ENCODE measurements at regions not wholly inside any gene's neighbourhood (a gene's known extent, or its start where the extent isn't known, plus 50 kb on each side); places are given as distances from the start of the nearest gene placed in this dataset.
"Not testable (repeated sequence)": the region's sequence is repeated elsewhere in the genome, so short reads cannot be mapped to it uniquely, and the experiment has no call there.

- intact Hi-C loops (cut with DNase I), result no loop called here
- no peak for DNase-seq (ENCODE audit: low spot score)
Measured at GRCh38 chr4:34417160-34417559, 1827.2 kb downstream of the ARAP2 start.

- no peak for DNase-seq (ENCODE audit: low spot score)
- intact Hi-C loops (cut with DNase I), result no loop called here
Measured at GRCh38 chr4:34419871-34420270, 1824.4 kb downstream of the ARAP2 start.

DNA sequence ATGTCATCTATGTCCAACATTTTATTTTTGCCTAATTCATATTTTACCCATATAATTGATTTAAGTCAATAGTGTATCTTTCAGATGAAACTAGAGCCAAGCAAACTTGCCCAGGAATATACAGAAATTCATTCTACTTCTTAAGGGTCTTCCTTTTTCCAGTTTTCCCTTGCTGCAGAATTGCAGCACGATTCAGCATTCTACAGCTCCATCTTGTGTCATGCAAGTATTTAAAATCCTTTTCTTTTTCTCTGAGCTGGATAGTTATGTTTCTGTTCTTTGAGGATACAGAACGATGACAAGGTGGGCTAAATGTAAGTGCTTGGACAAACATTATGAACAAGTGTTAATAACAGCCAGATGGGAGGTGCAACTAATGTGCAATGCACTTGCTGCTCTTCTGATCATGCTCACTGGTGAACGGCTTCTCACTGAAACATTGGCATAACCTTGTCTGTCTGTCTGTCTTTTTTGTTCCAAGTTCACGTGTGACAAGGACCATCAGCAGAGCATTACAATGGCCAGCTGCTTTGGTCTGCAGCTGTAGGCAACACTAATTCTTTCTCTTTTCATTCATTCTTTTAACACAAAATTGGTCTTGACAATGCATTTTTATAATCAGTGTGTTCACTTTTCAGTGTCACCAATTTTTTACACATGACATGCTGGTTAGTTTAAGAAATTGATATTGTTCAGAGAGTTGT, 1821.7 kb downstream of the ARAP2 start:
- intact Hi-C loops (cut with DNase I), result no loop called here
- DNase-seq (ENCODE audit: low spot score), result no peak

DNA sequence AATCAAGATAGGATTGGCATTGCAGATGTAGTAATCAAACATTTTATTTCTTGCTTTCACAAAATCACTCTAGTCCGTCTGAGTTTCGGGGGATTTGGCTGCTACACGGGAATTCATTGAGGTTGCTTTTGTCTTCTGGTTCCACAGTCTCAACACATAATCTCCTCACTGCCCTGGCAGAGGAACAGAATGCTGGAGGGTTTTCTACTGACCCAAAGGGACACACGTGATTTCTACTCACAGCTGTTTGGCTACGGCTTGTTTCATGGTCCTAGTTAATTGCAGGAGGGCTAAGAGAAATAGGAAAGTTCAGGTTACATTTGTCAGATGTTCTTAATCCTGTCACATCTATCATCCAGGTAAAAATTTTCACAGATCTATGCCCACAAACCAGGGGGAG, 1811.6 kb downstream of the ARAP2 start:
- intact Hi-C loops (cut with DNase I), result no loop called here
- no peak for DNase-seq (ENCODE audit: low spot score)

GRCh38 chr4:34434377-34434776, 1809.9 kb downstream of the ARAP2 start:
- intact Hi-C loops (cut with DNase I); DNase-seq (ENCODE audit: low spot score): not testable (repeated sequence)

- intact Hi-C loops (cut with DNase I), result no loop called here
Measured at GRCh38 chr4:34464196-34464595, 1780.1 kb downstream of the ARAP2 start.

DNA sequence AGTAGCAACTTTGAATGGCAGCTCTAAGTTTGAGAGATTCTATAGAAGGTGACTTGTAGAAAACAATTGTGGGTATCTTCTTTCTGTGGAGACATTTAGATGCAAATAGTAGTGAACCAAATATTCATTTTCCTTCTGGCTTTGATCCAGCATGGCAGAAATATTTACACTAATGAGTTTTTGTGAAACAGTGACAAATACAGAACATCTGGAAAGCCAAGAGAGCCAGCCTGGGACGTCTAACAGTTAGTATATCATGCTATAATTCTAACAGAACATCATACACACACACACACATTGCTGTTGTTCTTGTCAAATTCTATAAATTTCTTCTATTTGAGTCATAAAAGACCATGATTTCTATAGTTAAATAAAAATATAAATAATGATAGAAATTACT, 1777.9 kb downstream of the ARAP2 start:
- intact Hi-C loops (cut with DNase I), result no loop called here
- DNase-seq (ENCODE audit: low spot score), result no peak

More at GRCh38 chr4:34464196-34464595, 1780.1 kb downstream of the ARAP2 start:
- DNase-seq (ENCODE audit: low spot score), result no peak

GRCh38 chr4:34469516-34469915, 1774.8 kb downstream of the ARAP2 start:
- intact Hi-C loops (cut with DNase I), result no loop called here
- DNase-seq (ENCODE audit: low spot score), result no peak

DNA sequence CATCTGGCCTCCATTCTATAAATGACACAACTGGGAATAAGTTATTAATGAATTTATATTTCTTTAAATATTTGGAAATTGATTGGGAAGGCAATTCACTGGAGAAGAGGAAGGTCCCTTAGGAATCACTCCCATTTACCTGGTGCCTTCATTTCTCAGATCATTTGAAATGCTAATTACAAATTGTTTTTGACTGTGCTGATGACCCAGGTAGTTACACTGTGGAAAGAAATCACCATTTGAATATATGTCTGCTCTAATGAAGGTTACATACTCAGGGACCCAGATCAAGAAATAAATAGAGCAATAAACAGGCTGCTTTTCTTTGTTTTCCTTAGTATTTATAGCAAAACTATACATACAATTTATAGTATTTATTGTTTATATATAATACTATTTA, 1759.1 kb downstream of the ARAP2 start:
- no peak for DNase-seq (ENCODE audit: low spot score)
- intact Hi-C loops (cut with DNase I), result no loop called here

DNA sequence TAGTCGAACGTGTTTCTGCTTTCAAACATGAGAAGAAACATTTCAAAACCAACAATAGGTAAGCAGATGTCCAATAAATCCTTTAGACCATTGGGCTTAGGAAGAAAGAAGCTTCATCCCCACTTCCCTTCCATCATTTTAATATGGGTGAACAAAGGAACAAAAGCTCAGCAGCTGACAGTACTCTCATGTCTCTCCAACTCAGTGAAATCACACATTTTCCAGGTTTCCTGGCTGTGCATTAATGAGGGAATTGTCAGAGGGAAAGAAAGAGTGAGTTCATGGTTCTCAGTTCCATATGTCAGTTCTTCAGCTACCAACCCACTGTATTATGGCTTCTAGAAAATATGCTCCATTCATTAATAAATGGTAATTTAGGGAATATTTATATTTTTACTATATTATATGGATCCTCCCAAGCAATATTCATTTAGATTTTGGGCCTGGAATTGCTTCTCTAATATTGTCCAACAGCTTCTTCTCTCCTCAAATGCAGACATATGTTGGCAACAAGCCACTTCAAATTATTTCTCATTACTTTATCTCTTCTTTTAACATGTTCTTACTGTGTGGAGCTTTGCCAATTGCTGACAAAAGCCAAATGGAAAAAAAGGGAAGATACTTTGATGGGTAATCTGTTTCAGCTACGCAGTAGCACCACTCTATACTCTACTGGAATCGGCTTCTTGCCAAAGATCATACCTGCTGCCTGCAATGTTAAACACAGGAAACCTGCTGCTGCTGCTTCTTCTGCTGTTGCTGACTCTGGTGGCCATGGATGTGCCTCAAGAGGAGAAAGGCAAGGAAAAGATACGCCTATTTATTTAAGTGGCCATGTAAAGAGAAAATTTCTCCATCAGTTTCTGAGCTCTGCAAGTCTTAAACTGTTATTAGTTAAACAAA, 1757.6 kb downstream of the ARAP2 start:
- intact Hi-C loops (cut with DNase I), result no loop called here
- no peak for DNase-seq (ENCODE audit: low spot score)

GRCh38 chr4:34492414-34492813, 1751.9 kb downstream of the ARAP2 start:
- intact Hi-C loops (cut with DNase I), result no loop called here
- DNase-seq (ENCODE audit: low spot score), result no peak

GRCh38 chr4:34502086-34502485, 1742.2 kb downstream of the ARAP2 start:
- DNase-seq (ENCODE audit: low spot score), result no peak
- intact Hi-C loops (cut with DNase I), result no loop called here

GRCh38 chr4:34504731-34505130, 1739.6 kb downstream of the ARAP2 start:
- DNase-seq (ENCODE audit: low spot score); intact Hi-C loops (cut with DNase I): not testable (repeated sequence)

- intact Hi-C loops (cut with DNase I); DNase-seq (ENCODE audit: low spot score): not testable (repeated sequence)
Measured at GRCh38 chr4:34506511-34507092, 1737.7 kb downstream of the ARAP2 start.

GRCh38 chr4:34512616-34513015, 1731.7 kb downstream of the ARAP2 start:
- no peak for DNase-seq (ENCODE audit: low spot score)
- intact Hi-C loops (cut with DNase I), result no loop called here

- no peak for DNase-seq (ENCODE audit: low spot score)
- intact Hi-C loops (cut with DNase I), result no loop called here
Measured at GRCh38 chr4:34516524-34516923, 1727.8 kb downstream of the ARAP2 start.

- no peak for DNase-seq (ENCODE audit: low spot score)
- intact Hi-C loops (cut with DNase I), result no loop called here
Measured at GRCh38 chr4:34534916-34535315, 1709.4 kb downstream of the ARAP2 start.

DNA sequence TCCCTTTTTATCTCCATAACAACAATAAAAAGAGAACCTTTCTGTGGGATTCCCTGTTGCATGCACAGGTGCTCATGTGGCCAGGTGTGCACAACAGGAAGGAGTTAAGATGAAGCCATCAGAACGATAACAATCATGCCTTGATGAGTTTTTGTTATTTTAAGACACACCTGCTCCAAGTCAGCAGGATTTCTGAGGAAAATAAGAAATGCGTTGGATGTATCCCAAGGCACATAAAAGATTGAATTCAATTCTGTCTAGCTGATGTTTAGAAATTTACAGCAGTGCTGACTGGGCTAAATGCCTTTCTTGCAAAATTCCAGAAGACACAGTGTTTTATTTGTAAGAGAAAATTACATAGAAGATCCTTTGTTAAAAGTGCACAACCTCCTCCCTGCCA, 1678.2 kb downstream of the ARAP2 start:
- no peak for DNase-seq (ENCODE audit: low spot score)
- intact Hi-C loops (cut with DNase I), result no loop called here

- intact Hi-C loops (cut with DNase I), result no loop called here
- no peak for DNase-seq (ENCODE audit: low spot score)
Measured at GRCh38 chr4:34572026-34572425, 1672.3 kb downstream of the ARAP2 start.

DNA sequence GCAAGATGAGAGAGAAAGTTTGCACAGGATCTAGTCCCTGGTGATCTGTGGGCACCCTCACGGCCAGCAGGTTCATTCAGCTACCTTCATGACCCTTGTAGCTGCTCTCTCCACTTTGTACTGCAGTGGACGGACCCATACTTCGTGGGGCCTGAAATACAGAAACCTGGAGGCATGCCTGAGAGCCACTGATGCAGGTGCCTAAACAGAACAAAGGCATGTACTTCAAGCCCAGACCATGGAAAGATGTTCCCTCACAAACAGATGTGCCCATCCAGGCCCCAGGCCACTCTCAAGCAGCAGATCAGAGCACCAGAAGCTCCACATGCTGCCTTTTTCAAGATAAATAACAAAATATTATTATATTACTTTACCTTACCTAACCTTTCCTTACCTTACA, 1629.0 kb downstream of the ARAP2 start:
- intact Hi-C loops (cut with DNase I), result no loop called here
- DNase-seq (ENCODE audit: low spot score), result no peak

Data from cardiac septum (tissue), 1 donor.